ENCODE measurements at regions not wholly inside any gene's neighbourhood (a gene's known extent, or its start where the extent isn't known, plus 50 kb on each side); places are given as distances from the start of the nearest gene placed in this dataset.

GRCh38 chrX:79082899-79083298 is 61.6 kb upstream of the GPR174 start:
- Histone ChIP-seq H2AFZ (ENCODE audit: low read depth, low read length) (no peak overlapping the region), H3K9me3 (ENCODE audit: control insufficient read depth, low read length) (no peaks in the 10 kb centered on the region), H4K91ac (ENCODE audit: low read length) (no peak overlapping the region), H2BK5ac (ENCODE audit: low read depth, low read length, poor library complexity, severe bottlenecking) (no peak overlapping the region), H2BK120ac (ENCODE audit: low read depth, low read length) (no peak overlapping the region), H4K8ac (ENCODE audit: low read length) (no peak overlapping the region), H3K18ac (ENCODE audit: low read depth in 1 of 2, low read length in 2 of 2) (no peak overlapping the region), H3K14ac (ENCODE audit: low read length in 2 of 2) (no peak overlapping the region), H3K79me1 (replicated peaks; ENCODE audit: low read length, poor library complexity, severe bottlenecking) (no peaks in the 10 kb centered on the region), H3K27ac (ENCODE audit: low read length, poor library complexity, severe bottlenecking) (no peak overlapping the region), H3K4me1 (ENCODE audit: control insufficient read depth, insufficient read depth, low read depth, low read length) (no peaks in the 10 kb centered on the region), H2AK5ac (ENCODE audit: low read length, severe bottlenecking) (no peak overlapping the region), H2BK15ac (ENCODE audit: low read depth, poor library complexity, severe bottlenecking) (no peak overlapping the region), H3K23ac (ENCODE audit: low read length in 2 of 2) (no peak overlapping the region), H3K4me3 (ENCODE audit: insufficient read depth in 1 of 2, low read depth in 1 of 2, low read length in 2 of 2) (no peak overlapping the region), H3K4me2 (ENCODE audit: low read length, poor library complexity, severe bottlenecking) (no peak overlapping the region), H3K9ac (ENCODE audit: low read length) (no peak overlapping the region), H3K4ac (ENCODE audit: low read depth in 1 of 2, low read length in 2 of 2) (no peak overlapping the region), H2BK12ac (ENCODE audit: low read length in 2 of 2) (no peak overlapping the region), H3K27me3 (ENCODE audit: control insufficient read depth in 1 of 2, insufficient read depth in 1 of 2, low read length in 2 of 2) (no peaks in the 10 kb centered on the region), H3K36me3 (ENCODE audit: control insufficient read depth in 1 of 2, insufficient read depth in 2 of 2, low read depth in 1 of 2, low read length in 2 of 2) (no peaks in the 10 kb centered on the region)
- 86% methylated on average over 1 of the region's 3 CpGs for WGBS
- no peak for DNase-seq

DNA sequence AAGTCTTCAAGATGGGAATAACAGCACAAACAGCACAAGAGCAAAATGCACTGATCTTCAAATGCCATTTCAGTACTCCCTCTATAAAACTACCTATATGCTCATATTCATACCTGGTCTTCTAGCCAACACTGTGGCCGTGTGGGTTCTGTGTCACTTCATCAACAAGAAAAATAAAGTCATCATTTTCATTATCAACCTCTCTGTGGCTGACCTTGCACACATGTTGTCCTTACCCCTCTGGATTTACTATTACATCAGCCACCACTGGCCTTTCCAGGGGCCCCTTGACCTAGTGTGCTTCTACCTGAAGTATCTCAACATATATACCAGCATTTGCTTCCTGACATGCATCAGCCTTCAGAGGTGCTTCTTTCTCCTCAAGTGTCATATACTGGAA is 59.6 kb upstream of the GPR174 start:
- H3K9ac ChIP-seq (ENCODE audit: low read length): no peak overlapping the region
- no peak for DNase-seq
- H3K23ac ChIP-seq (ENCODE audit: low read length in 2 of 2): no peak overlapping the region
- no peak overlapping the region for H3K14ac ChIP-seq (ENCODE audit: low read length in 2 of 2)
- H4K8ac ChIP-seq (ENCODE audit: low read length): no peak overlapping the region
- H3K4me1 ChIP-seq (ENCODE audit: control insufficient read depth, insufficient read depth, low read depth, low read length): no peaks in the 10 kb centered on the region
- 59% methylated on average over 1 of the region's 1 CpG for WGBS
- no peaks in the 10 kb centered on the region for H3K79me1 ChIP-seq (replicated peaks; ENCODE audit: low read length, poor library complexity, severe bottlenecking)
- H3K27me3 ChIP-seq (ENCODE audit: control insufficient read depth in 1 of 2, insufficient read depth in 1 of 2, low read length in 2 of 2): no peaks in the 10 kb centered on the region
- no peak overlapping the region for H2BK5ac ChIP-seq (ENCODE audit: low read depth, low read length, poor library complexity, severe bottlenecking)
- H3K4me2 ChIP-seq (ENCODE audit: low read length, poor library complexity, severe bottlenecking): no peak overlapping the region
- no peak overlapping the region for H3K4me3 ChIP-seq (ENCODE audit: insufficient read depth in 1 of 2, low read depth in 1 of 2, low read length in 2 of 2)
- no peak overlapping the region for H2BK120ac ChIP-seq (ENCODE audit: low read depth, low read length)
- no peaks in the 10 kb centered on the region for H3K36me3 ChIP-seq (ENCODE audit: control insufficient read depth in 1 of 2, insufficient read depth in 2 of 2, low read depth in 1 of 2, low read length in 2 of 2)
- H3K9me3 ChIP-seq (ENCODE audit: control insufficient read depth, low read length): no peaks in the 10 kb centered on the region
- H3K18ac ChIP-seq (ENCODE audit: low read depth in 1 of 2, low read length in 2 of 2): no peak overlapping the region
- no peak overlapping the region for H3K27ac ChIP-seq (ENCODE audit: low read length, poor library complexity, severe bottlenecking)
- no peak overlapping the region for H2AK5ac ChIP-seq (ENCODE audit: low read length, severe bottlenecking)
- H3K4ac ChIP-seq (ENCODE audit: low read depth in 1 of 2, low read length in 2 of 2): no peak overlapping the region
- H2BK15ac ChIP-seq (ENCODE audit: low read depth, poor library complexity, severe bottlenecking): no peak overlapping the region
- H2BK12ac ChIP-seq (ENCODE audit: low read length in 2 of 2): no peak overlapping the region
- H4K91ac ChIP-seq (ENCODE audit: low read length): no peak overlapping the region
- no peak overlapping the region for H2AFZ ChIP-seq (ENCODE audit: low read depth, low read length)

GRCh38 chrX:79089896-79090584 is 54.4 kb upstream of the GPR174 start:
- no peaks in the 10 kb centered on the region for H3K9me3 ChIP-seq (ENCODE audit: control insufficient read depth, low read length)
- H3K4ac ChIP-seq (ENCODE audit: low read depth in 1 of 2, low read length in 2 of 2): no peak overlapping the region
- no peak overlapping the region for H2BK120ac ChIP-seq (ENCODE audit: low read depth, low read length)
- H3K36me3 ChIP-seq (ENCODE audit: control insufficient read depth in 1 of 2, insufficient read depth in 2 of 2, low read depth in 1 of 2, low read length in 2 of 2): no peaks in the 10 kb centered on the region
- H3K4me3 ChIP-seq (ENCODE audit: insufficient read depth in 1 of 2, low read depth in 1 of 2, low read length in 2 of 2): no peak overlapping the region
- no peak overlapping the region for H3K27ac ChIP-seq (ENCODE audit: low read length, poor library complexity, severe bottlenecking)
- H2BK12ac ChIP-seq (ENCODE audit: low read length in 2 of 2): no peak overlapping the region
- no peak overlapping the region for H2BK5ac ChIP-seq (ENCODE audit: low read depth, low read length, poor library complexity, severe bottlenecking)
- H3K23ac ChIP-seq (ENCODE audit: low read length in 2 of 2): no peak overlapping the region
- H2AK5ac ChIP-seq (ENCODE audit: low read length, severe bottlenecking): no peak overlapping the region
- H2BK15ac ChIP-seq (ENCODE audit: low read depth, poor library complexity, severe bottlenecking): no peak overlapping the region
- DNase-seq: no peak
- H4K91ac ChIP-seq (ENCODE audit: low read length): no peak overlapping the region
- H3K27me3 ChIP-seq (ENCODE audit: control insufficient read depth in 1 of 2, insufficient read depth in 1 of 2, low read length in 2 of 2): no peaks in the 10 kb centered on the region
- no peak overlapping the region for H3K18ac ChIP-seq (ENCODE audit: low read depth in 1 of 2, low read length in 2 of 2)
- no peak overlapping the region for H2AFZ ChIP-seq (ENCODE audit: low read depth, low read length)
- no peaks in the 10 kb centered on the region for H3K79me1 ChIP-seq (replicated peaks; ENCODE audit: low read length, poor library complexity, severe bottlenecking)
- no peak overlapping the region for H3K9ac ChIP-seq (ENCODE audit: low read length)
- no peak overlapping the region for H3K14ac ChIP-seq (ENCODE audit: low read length in 2 of 2)
- H3K4me2 ChIP-seq (ENCODE audit: low read length, poor library complexity, severe bottlenecking): no peak overlapping the region
- H4K8ac ChIP-seq (ENCODE audit: low read length): no peak overlapping the region
- H3K4me1 ChIP-seq (ENCODE audit: control insufficient read depth, insufficient read depth, low read depth, low read length): no peaks in the 10 kb centered on the region

DNA sequence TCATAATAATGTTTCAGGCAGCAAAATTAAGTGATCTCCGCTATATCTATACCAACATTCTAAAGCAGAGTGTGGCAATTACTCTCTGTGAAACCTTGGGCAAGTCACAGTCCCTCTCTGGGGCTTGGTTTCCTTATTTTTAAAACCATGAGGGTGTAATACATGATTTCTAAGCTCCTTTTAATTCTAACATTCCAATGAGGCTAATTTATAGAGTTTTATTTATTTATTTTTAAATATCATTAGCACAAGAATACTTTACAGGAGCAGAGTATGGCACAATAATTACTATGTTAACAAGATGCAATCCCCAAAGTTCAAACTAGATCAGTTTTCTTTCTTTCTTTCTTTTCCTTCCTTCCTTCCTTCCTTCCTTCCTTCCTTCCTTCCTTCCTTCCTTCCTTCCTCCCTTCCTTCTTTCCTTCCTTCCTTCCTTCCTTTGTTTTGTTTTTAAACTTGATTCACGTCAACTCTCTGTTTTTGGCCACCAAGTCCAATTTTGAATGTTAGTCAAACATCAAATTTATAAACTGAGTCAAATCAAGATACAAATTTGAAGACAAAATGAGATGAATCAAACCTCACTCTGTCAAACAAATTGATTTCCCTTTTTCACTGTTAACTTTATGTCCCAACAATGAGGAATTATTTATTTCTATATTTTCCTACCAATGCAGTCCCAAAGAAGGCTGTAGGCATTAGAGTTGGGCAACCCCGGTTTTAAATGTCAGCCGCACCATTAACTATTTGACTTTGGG is 50.2 kb upstream of the GPR174 start:
- H3K4me2 ChIP-seq (ENCODE audit: low read length, poor library complexity, severe bottlenecking): no peak overlapping the region
- H3K4ac ChIP-seq (ENCODE audit: low read depth in 1 of 2, low read length in 2 of 2): no peak overlapping the region
- H3K18ac ChIP-seq (ENCODE audit: low read depth in 1 of 2, low read length in 2 of 2): no peak overlapping the region
- no peaks in the 10 kb centered on the region for H3K4me1 ChIP-seq (ENCODE audit: control insufficient read depth, insufficient read depth, low read depth, low read length)
- H2BK120ac ChIP-seq (ENCODE audit: low read depth, low read length): no peak overlapping the region
- H3K79me1 ChIP-seq (replicated peaks; ENCODE audit: low read length, poor library complexity, severe bottlenecking): no peaks in the 10 kb centered on the region
- H2BK5ac ChIP-seq (ENCODE audit: low read depth, low read length, poor library complexity, severe bottlenecking): no peak overlapping the region
- H3K14ac ChIP-seq (ENCODE audit: low read length in 2 of 2): no peak overlapping the region
- H3K36me3 ChIP-seq (ENCODE audit: control insufficient read depth in 1 of 2, insufficient read depth in 2 of 2, low read depth in 1 of 2, low read length in 2 of 2): no peaks in the 10 kb centered on the region
- H3K9ac ChIP-seq (ENCODE audit: low read length): no peak overlapping the region
- no peaks in the 10 kb centered on the region for H3K27me3 ChIP-seq (ENCODE audit: control insufficient read depth in 1 of 2, insufficient read depth in 1 of 2, low read length in 2 of 2)
- H2AK5ac ChIP-seq (ENCODE audit: low read length, severe bottlenecking): no peak overlapping the region
- no peak overlapping the region for H4K91ac ChIP-seq (ENCODE audit: low read length)
- no peak for DNase-seq
- no peak overlapping the region for H3K4me3 ChIP-seq (ENCODE audit: insufficient read depth in 1 of 2, low read depth in 1 of 2, low read length in 2 of 2)
- no peak overlapping the region for H2BK12ac ChIP-seq (ENCODE audit: low read length in 2 of 2)
- no peak overlapping the region for H2BK15ac ChIP-seq (ENCODE audit: low read depth, poor library complexity, severe bottlenecking)
- 89% methylated on average over 1 of the region's 4 CpGs for WGBS
- no peak overlapping the region for H2AFZ ChIP-seq (ENCODE audit: low read depth, low read length)
- H3K23ac ChIP-seq (ENCODE audit: low read length in 2 of 2): no peak overlapping the region
- H3K27ac ChIP-seq (ENCODE audit: low read length, poor library complexity, severe bottlenecking): no peak overlapping the region
- no peak overlapping the region for H4K8ac ChIP-seq (ENCODE audit: low read length)
- no peaks in the 10 kb centered on the region for H3K9me3 ChIP-seq (ENCODE audit: control insufficient read depth, low read length)

All from mesenchymal stem cell (in vitro differentiated cells and primary cell).